ENCODE measurements at regions not wholly inside any gene's neighbourhood (a gene's known extent, or its start where the extent isn't known, plus 50 kb on each side); places are given as distances from the start of the nearest gene placed in this dataset. TPM values are rescaled to one million over a fixed set of nuclear protein-coding genes. Genes with fewer than 3 reads are reported as not detected.

Small RNAs in the stretch of these regions (small RNA-seq; reads per million reads assigned to genes)
- gene RF00019 (not detected), gene RN7SKP282 (not detected), gene RNU6-521P (not detected)

Data from ovary (tissue), 1 donor.